Fibroblast of lung (primary cell): ENCODE measurements at regions not wholly inside any gene's neighbourhood (a gene's known extent, or its start where the extent isn't known, plus 50 kb on each side); places are given as distances from the start of the nearest gene placed in this dataset.

Experiments used
- EZH2 ChIP-seq: IDR thresholded peaks from 2 replicates; pipeline ENCODE4 v1.5.1; 2012; ENCODE audit warnings: low read length, control low read depth, mild to moderate bottlenecking; ENCODE audit errors: missing control alignments
- TF ChIP-seq, protein P1 (sequence below), 2 donors: IDR thresholded peaks in 1 of 2; conservative IDR thresholded peaks in 1 of 2; 1 replicate in 1 of 2; 2 replicates in 1 of 2; pipeline ENCODE4 v1.5.1; 2011 to 2012; ENCODE audit warnings: low read length in 2 of 2, control low read depth in 1 of 2, inconsistent platforms in 1 of 2, low read depth in 1 of 2, mild to moderate bottlenecking in 1 of 2

DNA sequence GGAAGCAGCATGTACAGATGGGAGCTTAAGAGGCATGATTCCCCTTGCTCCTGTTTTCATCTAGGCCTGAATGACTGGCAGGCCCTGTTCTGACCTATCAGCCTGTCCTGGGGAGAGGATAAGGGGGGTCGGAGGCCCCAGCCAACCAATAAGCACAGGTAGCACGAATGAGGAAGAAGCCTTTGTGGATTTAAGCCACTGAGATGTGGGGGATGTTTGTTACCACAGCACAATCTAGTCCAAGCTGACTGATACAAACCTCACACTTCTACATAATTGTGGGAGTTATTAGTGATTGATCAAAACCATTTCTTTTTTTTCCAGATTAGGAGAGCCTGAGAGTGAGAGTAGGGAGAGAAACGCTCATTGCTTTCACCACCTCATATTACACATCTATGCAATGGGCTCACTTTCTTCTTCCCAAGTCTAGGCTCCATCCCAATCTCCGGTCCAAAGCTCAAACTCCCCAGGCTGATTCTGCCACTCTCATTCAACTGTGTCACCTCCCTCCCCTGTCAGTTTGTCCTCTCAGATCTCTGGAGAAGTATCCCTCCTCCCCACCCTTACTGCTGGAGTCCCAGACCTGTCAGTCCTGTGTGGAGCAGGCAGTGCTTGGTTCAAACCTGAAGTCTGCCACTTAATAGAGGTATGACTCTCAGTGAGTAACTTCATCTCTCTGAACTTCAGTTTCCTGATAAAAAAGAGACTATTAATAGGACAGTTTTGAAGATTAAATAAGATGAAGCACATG, 220.5 kb downstream of the PTPRU start:
- TF ChIP-seq EZH2, result no peak
- TF ChIP-seq, protein P1, sequence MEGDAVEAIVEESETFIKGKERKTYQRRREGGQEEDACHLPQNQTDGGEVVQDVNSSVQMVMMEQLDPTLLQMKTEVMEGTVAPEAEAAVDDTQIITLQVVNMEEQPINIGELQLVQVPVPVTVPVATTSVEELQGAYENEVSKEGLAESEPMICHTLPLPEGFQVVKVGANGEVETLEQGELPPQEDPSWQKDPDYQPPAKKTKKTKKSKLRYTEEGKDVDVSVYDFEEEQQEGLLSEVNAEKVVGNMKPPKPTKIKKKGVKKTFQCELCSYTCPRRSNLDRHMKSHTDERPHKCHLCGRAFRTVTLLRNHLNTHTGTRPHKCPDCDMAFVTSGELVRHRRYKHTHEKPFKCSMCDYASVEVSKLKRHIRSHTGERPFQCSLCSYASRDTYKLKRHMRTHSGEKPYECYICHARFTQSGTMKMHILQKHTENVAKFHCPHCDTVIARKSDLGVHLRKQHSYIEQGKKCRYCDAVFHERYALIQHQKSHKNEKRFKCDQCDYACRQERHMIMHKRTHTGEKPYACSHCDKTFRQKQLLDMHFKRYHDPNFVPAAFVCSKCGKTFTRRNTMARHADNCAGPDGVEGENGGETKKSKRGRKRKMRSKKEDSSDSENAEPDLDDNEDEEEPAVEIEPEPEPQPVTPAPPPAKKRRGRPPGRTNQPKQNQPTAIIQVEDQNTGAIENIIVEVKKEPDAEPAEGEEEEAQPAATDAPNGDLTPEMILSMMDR (conservative IDR thresholded peaks at IDR 0.05 in 1 of 2, IDR thresholded peaks at IDR 0.05 in 1 of 2; ENCODE audit: low read depth in 1 of 2, low read length in 2 of 2), result no peak
